ENCODE measurements at regions not wholly inside any gene's neighbourhood (a gene's known extent, or its start where the extent isn't known, plus 50 kb on each side); places are given as distances from the start of the nearest gene placed in this dataset.

DNA sequence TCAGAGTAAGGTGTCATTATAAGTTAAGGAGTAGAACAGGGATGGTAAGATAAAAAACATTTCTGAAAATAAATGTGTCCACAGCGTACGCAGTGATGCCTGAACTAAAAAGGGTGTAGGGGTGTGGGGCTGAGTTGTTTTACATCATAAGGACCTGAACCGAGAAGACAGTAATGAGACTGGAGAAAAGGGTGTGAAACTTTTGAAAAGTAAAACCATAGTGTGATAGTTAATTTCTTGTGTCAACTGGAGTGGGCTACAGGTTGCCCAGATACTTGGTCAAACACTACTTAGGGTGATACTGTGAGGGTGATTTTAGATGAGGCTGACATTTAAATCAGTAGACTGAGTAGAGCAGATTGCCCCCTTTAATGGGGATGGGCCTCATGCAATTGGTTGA, 169.0 kb upstream of the PRPS1L1 start:
- intact Hi-C loops (cut with DNase I) = no loop called here
- no peaks in the 10 kb centered on the region for H3K36me3 ChIP-seq (ENCODE audit: insufficient read depth in 1 of 2, low read depth in 1 of 2)
- no peak overlapping the region for H3K4me3 ChIP-seq
- no peaks in the 10 kb centered on the region for H3K27me3 ChIP-seq (ENCODE audit: insufficient read depth in 3 of 3, low read length in 2 of 3)
- TF ChIP-seq, protein P1, sequence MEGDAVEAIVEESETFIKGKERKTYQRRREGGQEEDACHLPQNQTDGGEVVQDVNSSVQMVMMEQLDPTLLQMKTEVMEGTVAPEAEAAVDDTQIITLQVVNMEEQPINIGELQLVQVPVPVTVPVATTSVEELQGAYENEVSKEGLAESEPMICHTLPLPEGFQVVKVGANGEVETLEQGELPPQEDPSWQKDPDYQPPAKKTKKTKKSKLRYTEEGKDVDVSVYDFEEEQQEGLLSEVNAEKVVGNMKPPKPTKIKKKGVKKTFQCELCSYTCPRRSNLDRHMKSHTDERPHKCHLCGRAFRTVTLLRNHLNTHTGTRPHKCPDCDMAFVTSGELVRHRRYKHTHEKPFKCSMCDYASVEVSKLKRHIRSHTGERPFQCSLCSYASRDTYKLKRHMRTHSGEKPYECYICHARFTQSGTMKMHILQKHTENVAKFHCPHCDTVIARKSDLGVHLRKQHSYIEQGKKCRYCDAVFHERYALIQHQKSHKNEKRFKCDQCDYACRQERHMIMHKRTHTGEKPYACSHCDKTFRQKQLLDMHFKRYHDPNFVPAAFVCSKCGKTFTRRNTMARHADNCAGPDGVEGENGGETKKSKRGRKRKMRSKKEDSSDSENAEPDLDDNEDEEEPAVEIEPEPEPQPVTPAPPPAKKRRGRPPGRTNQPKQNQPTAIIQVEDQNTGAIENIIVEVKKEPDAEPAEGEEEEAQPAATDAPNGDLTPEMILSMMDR (IDR thresholded peaks at IDR 0.05) = no peak
- no peak for ATAC-seq
- no peaks in the 10 kb centered on the region for H3K9me3 ChIP-seq
- 91 to 95% (median 94%) methylated on average over 3 of the region's 3 CpGs for WGBS, 3 donors
- H3K4me1 ChIP-seq = no peaks in the 10 kb centered on the region
- DNase-seq = no peak
- H3K27ac ChIP-seq = no peak overlapping the region

DNA sequence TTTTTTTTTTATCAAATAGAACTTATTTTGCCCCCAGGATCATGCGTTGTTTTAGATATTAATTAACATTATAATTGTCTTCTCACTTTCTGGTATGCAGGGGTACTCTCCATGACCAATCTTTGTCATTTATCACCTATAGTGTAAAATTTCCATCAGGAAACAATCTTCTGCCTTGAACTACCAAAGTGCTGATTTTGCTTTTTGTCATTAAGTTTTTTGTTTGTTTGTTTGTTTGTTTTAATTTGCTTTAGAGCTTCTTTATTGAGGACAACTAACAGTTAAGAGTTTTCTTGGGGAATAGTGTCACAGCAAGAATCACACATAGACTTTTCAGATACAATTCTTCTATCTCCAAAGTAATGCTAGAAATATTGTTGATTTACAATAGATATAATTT, 171.2 kb upstream of the PRPS1L1 start:
- no peak for ATAC-seq
- no peaks in the 10 kb centered on the region for H3K9me3 ChIP-seq
- DNase-seq = no peak
- H3K27me3 ChIP-seq (ENCODE audit: insufficient read depth in 3 of 3, low read length in 2 of 3) = no peaks in the 10 kb centered on the region
- H3K27ac ChIP-seq = no peak overlapping the region
- H3K36me3 ChIP-seq (ENCODE audit: insufficient read depth in 1 of 2, low read depth in 1 of 2) = no peaks in the 10 kb centered on the region
- intact Hi-C loops (cut with DNase I) = no loop called here
- TF ChIP-seq, protein P1 (IDR thresholded peaks at IDR 0.05) = no peak
- WGBS, 3 donors = 73 to 80% (median 80%) methylated on average over 1 of the region's 1 CpG
- no peaks in the 10 kb centered on the region for H3K4me1 ChIP-seq
- no peak overlapping the region for H3K4me3 ChIP-seq

DNA sequence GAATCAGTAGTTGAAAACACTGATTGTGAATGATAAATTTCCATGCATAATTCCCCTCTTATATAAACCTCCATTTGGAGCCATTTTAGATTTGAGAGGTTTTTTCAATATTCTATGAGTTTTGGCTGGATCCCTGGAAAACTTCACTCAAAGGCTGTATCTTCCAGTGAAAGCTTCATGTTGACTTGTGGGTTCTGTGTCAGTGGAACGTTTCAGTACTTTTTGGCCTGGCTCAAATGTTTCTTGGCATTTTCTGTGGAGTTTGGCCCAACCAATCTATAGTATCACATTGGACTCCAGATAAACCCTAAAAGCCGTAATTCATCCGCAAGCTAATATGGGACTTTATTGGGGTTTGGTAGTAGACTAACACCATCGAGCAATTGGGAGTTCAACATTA, 172.6 kb upstream of the PRPS1L1 start:
- H3K36me3 ChIP-seq (ENCODE audit: insufficient read depth in 1 of 2, low read depth in 1 of 2) = no peaks in the 10 kb centered on the region
- intact Hi-C loops (cut with DNase I) = no loop called here
- no peaks in the 10 kb centered on the region for H3K9me3 ChIP-seq
- no peak overlapping the region for H3K27ac ChIP-seq
- H3K4me1 ChIP-seq = no peaks in the 10 kb centered on the region
- TF ChIP-seq, protein P1 (IDR thresholded peaks at IDR 0.05) = no peak
- ATAC-seq (no peak), DNase-seq (no peak)
- WGBS, 3 donors = 72 to 80% (median 73%) methylated on average over 4 of the region's 4 CpGs
- H3K4me3 ChIP-seq = no peak overlapping the region
- H3K27me3 ChIP-seq (ENCODE audit: insufficient read depth in 3 of 3, low read length in 2 of 3) = no peaks in the 10 kb centered on the region

DNA sequence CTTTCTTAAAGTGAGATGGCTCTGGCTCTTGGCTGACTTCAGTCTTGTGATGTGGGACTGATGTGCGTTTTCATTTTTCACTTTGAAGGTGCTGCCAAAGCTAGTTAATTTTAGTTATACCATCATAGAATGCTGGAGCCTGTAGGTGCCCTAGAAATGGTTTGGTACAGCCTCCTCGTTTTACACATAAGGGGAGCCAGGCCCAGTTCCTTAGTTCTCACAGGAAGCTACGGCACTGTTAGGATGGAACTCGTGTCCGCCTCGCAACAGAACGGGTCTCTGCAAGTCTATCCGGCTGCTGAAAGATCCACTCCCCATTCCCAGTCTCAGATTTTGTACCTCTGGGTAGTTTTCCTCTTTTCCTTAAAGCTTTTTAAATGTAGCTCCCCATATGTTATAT, 173.2 kb upstream of the PRPS1L1 start:
- DNase-seq = no peak
- TF ChIP-seq, protein P1 (IDR thresholded peaks at IDR 0.05) = no peak
- intact Hi-C loops (cut with DNase I) = no loop called here
- Histone ChIP-seq H3K9me3 (no peaks in the 10 kb centered on the region), H3K4me1 (no peaks in the 10 kb centered on the region), H3K4me3 (no peak overlapping the region), H3K27ac (no peak overlapping the region), H3K27me3 (ENCODE audit: insufficient read depth in 3 of 3, low read length in 2 of 3) (no peaks in the 10 kb centered on the region), H3K36me3 (ENCODE audit: insufficient read depth in 1 of 2, low read depth in 1 of 2) (no peaks in the 10 kb centered on the region)
- ATAC-seq = no peak
- WGBS, 3 donors = 69 to 80% (median 77%) methylated on average over 8 of the region's 8 CpGs

DNA sequence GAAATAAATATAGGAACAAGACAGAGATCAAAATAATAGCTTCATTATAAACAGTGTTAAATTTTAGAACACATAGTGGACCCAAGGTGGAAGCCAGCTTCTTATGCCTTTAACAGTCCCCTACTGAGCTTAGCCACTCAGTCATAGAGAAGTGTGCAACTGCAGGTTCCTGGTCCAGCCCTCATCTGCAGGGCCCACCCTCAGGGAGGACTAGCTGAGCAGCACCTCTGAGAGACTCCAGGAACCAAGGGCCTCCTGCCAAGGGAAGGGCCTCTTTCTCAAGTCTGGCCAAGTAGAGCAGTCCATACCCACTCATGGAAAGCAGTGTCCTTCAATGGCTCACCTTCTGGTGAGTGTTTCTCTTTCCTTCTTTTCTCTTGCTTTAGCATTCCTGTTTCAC, 173.7 kb upstream of the PRPS1L1 start:
- Histone ChIP-seq H3K27me3 (ENCODE audit: insufficient read depth in 3 of 3, low read length in 2 of 3) (no peaks in the 10 kb centered on the region), H3K4me1 (no peaks in the 10 kb centered on the region), H3K4me3 (no peak overlapping the region), H3K9me3 (no peaks in the 10 kb centered on the region), H3K36me3 (ENCODE audit: insufficient read depth in 1 of 2, low read depth in 1 of 2) (no peaks in the 10 kb centered on the region), H3K27ac (no peak overlapping the region)
- intact Hi-C loops (cut with DNase I) = no loop called here
- TF ChIP-seq, protein P1 (IDR thresholded peaks at IDR 0.05) = no peak
- DNase-seq = peak in 1 of 2 donors; percentile 35
- no peak for ATAC-seq

Data from psoas muscle (tissue), 7 donors.